HCT116 (cell line): ENCODE measurements at regions not wholly inside any gene's neighbourhood (a gene's known extent, or its start where the extent isn't known, plus 50 kb on each side); places are given as distances from the start of the nearest gene placed in this dataset.

ENCODE experiments used
- ATAC-seq: fragments of 200-7000 bp; cut with Tn5 transposase; 2 replicates; pipeline ENCODE4 v1.9.1; 2020; ENCODE audit warnings: mild to moderate bottlenecking, moderate library complexity
- BruUV-seq: library from RNA; stranded (reverse); fragments of 400-500 nt; replicated peaks from 2 replicates; lab custom pipeline; 2021; lab: Mats Ljungman, UMichigan
- CTCF ChIA-PET: fragments of 300-600 bp; sonication (Branson Sonifier 250); formaldehyde crosslinking; loops from one replicate; lab custom pipeline; 2021; ENCODE audit warnings: antibody characterized with exemption; lab: Charles Lee
- POLR2A ChIA-PET: fragments of 300-600, 350-600 bp; sonication (Branson Sonifier 250); formaldehyde crosslinking; loops from one replicate; lab custom pipeline; 2021; ENCODE audit warnings: antibody characterized with exemption; lab: Charles Lee
- RAD21 ChIA-PET, 2 experiments: fragments of 300-600 bp; sonication (Branson Sonifier 250); formaldehyde crosslinking; loops; one replicate each; lab custom pipeline; 2023; ENCODE audit warnings: low total read pairs in 2 of 2; ENCODE audit not compliant: uncharacterized antibody in 2 of 2, unreplicated experiment in 2 of 2, low non-redundant PET in 1 of 2; lab: Charles Lee
- DNase-seq: peaks from one replicate; pipeline ENCODE4 v3.0.0-alpha.2; 2010; ENCODE audit warnings: low read depth, low spot score
- H2AFZ ChIP-seq: fragments of 200-600 bp; shearing (Covaris generic), sonication (generic); 2 replicates; pipeline ENCODE4 v1.6.1; 2017; ENCODE audit warnings: low read depth, mixed run types, mixed read lengths, antibody characterized with exemption, low read length; ENCODE audit not compliant: poor library complexity, severe bottlenecking
- H3K27ac ChIP-seq: 2 replicates; pipeline ENCODE4 v1.5.1; 2012; ENCODE audit warnings: low read depth, low read length
- H3K27me3 ChIP-seq: fragments of 200-600 bp; sonication (generic); 2 replicates; pipeline ENCODE4 v1.6.1; 2016; ENCODE audit warnings: mixed run types, low read length, mixed read lengths; ENCODE audit not compliant: insufficient read depth
- H3K36me3 ChIP-seq, 2 experiments: fragments of 200-500 bp in 1 of 2; fragments of 200-600 bp in 1 of 2; sonication (Bioruptor generic) in 1 of 2; sonication (generic) in 1 of 2; 2 replicates each; pipeline versions ENCODE4 v1.5.1 to v1.6.1; 2014 to 2016; ENCODE audit warnings: low read length in 2 of 2, inconsistent platforms in 1 of 2, mixed read lengths in 1 of 2, mixed run types in 1 of 2; ENCODE audit not compliant: insufficient read depth in 2 of 2, control insufficient read depth in 1 of 2
- H3K4me1 ChIP-seq, 2 experiments: fragments of 200-600 bp in 1 of 2; sonication (generic) in 1 of 2; 2 replicates each; pipeline versions ENCODE4 v1.5.1 to v1.6.1; 2012 to 2017; ENCODE audit warnings: low read length in 2 of 2, inconsistent platforms in 1 of 2, mild to moderate bottlenecking in 1 of 2, mixed read lengths in 1 of 2, mixed run types in 1 of 2, moderate library complexity in 1 of 2; ENCODE audit not compliant: insufficient read depth in 2 of 2, control insufficient read depth in 1 of 2
- H3K4me2 ChIP-seq: fragments of 200-600 bp; sonication (generic); 2 replicates; pipeline ENCODE4 v1.6.1; 2017; ENCODE audit warnings: mixed run types, low read length, mixed read lengths
- H3K4me3 ChIP-seq, 2 experiments: fragments of 200-600 bp in 1 of 2; sonication (generic) in 1 of 2; replicated peaks in 1 of 2; 2 replicates each; pipeline ENCODE4 v1.5.1; 2011 to 2016; ENCODE audit warnings: low read length in 2 of 2, control low read depth in 1 of 2, low read depth in 1 of 2, mild to moderate bottlenecking in 1 of 2, mixed read lengths in 1 of 2, mixed run types in 1 of 2
- H3K79me2 ChIP-seq: fragments of 200-600 bp; sonication (generic); 2 replicates; pipeline ENCODE4 v1.6.1; 2017; ENCODE audit warnings: mild to moderate bottlenecking, mixed run types, low read length, moderate library complexity, mixed read lengths; ENCODE audit not compliant: insufficient read depth
- H3K9ac ChIP-seq: fragments of 200-600 bp; sonication (generic); 2 replicates; pipeline ENCODE4 v1.6.1; 2016; ENCODE audit warnings: low read length, mixed read lengths
- H3K9me2 ChIP-seq: fragments of 200-600 bp; sonication (generic), shearing (Covaris generic); 2 replicates; pipeline ENCODE4 v1.6.1; 2017; ENCODE audit warnings: mixed run types, mild to moderate bottlenecking, moderate library complexity; ENCODE audit not compliant: insufficient read depth
- H3K9me3 ChIP-seq, 2 experiments: fragments of 200-500 bp in 1 of 2; fragments of 200-600 bp in 1 of 2; sonication (Bioruptor generic) in 1 of 2; sonication (generic) in 1 of 2; 2 replicates each; pipeline ENCODE4 v1.6.1; 2014 to 2017; ENCODE audit warnings: low read length in 2 of 2, mixed read lengths in 2 of 2, inconsistent platforms in 1 of 2, low read depth in 1 of 2, mild to moderate bottlenecking in 1 of 2, mixed run types in 1 of 2, moderate library complexity in 1 of 2; ENCODE audit not compliant: control insufficient read depth in 1 of 2, insufficient read depth in 1 of 2
- H4K20me1 ChIP-seq: fragments of 200-600 bp; sonication (generic), shearing (Covaris generic); 2 replicates; pipeline ENCODE4 v1.6.1; 2017; ENCODE audit warnings: mixed run types, mild to moderate bottlenecking, moderate library complexity; ENCODE audit not compliant: insufficient read depth
- CBX3 ChIP-seq: IDR thresholded peaks from 2 replicates; pipeline ENCODE4 v1.6.1; 2012; ENCODE audit warnings: low read depth
- CEBPB ChIP-seq: IDR thresholded peaks from 2 replicates; pipeline ENCODE4 v1.6.1; 2012; ENCODE audit warnings: low read depth
- ELF1 ChIP-seq: IDR thresholded peaks from 2 replicates; pipeline ENCODE4 v1.6.1; 2012; ENCODE audit warnings: low read depth, borderline replicate concordance
- EZH2 ChIP-seq: fragments of 200-600 bp; sonication (generic); IDR thresholded peaks from 2 replicates; pipeline ENCODE4 v1.6.1; 2017; ENCODE audit warnings: antibody characterized with exemption, mixed run types
- EZH2phosphoT487 ChIP-seq: fragments of 200-600 bp; IDR thresholded peaks from 2 replicates; pipeline ENCODE4 v1.6.1; 2018; ENCODE audit warnings: antibody characterized with exemption, borderline replicate concordance
- FOSL1 ChIP-seq: IDR thresholded peaks from 2 replicates; pipeline ENCODE4 v1.6.1; 2012; ENCODE audit warnings: low read depth
- MAX ChIP-seq: IDR thresholded peaks from 2 replicates; pipeline ENCODE4 v1.6.1; 2012
- POLR2A ChIP-seq: IDR thresholded peaks from 2 replicates; pipeline ENCODE4 v1.7.0; 2011; ENCODE audit warnings: borderline replicate concordance; ENCODE audit not compliant: insufficient read depth, insufficient read length; ENCODE audit errors: extremely low read depth
- RAD21 ChIP-seq: IDR thresholded peaks from 2 replicates; pipeline ENCODE4 v1.6.1; 2012; ENCODE audit warnings: low read depth, mild to moderate bottlenecking
- REST ChIP-seq: IDR thresholded peaks from 2 replicates; pipeline ENCODE4 v1.6.1; 2012; ENCODE audit warnings: low read depth
- SP1 ChIP-seq: IDR thresholded peaks from 2 replicates; pipeline ENCODE4 v1.6.1; 2012; ENCODE audit warnings: low read depth
- SRF ChIP-seq: IDR thresholded peaks from 2 replicates; pipeline ENCODE4 v1.6.1; 2012; ENCODE audit warnings: low read depth
- TCF7L2 ChIP-seq: IDR thresholded peaks from 2 replicates; pipeline ENCODE4 v1.7.0; 2011; ENCODE audit warnings: borderline replicate concordance, inconsistent platforms; ENCODE audit not compliant: insufficient read depth, insufficient read length; ENCODE audit errors: extremely low read depth
- YY1 ChIP-seq: IDR thresholded peaks from 2 replicates; pipeline ENCODE4 v1.6.1; 2011; ENCODE audit warnings: low read length, low read depth, moderate library complexity, mild to moderate bottlenecking; ENCODE audit not compliant: insufficient replicate concordance; ENCODE audit errors: extremely low read depth
- ZBTB33 ChIP-seq: IDR thresholded peaks from 2 replicates; pipeline ENCODE4 v1.6.1; 2011; ENCODE audit warnings: mild to moderate bottlenecking, low read length, moderate library complexity; ENCODE audit not compliant: insufficient replicate concordance; ENCODE audit errors: extremely low read depth
- ZFX ChIP-seq: fragments of 450-650 bp; IDR thresholded peaks from 2 replicates; pipeline ENCODE4 v1.6.1; 2017
- ZNF274 ChIP-seq: fragments of 200-500 bp; sonication (Bioruptor generic); IDR thresholded peaks from 2 replicates; pipeline ENCODE4 v1.6.1; 2014; ENCODE audit warnings: mild to moderate bottlenecking, low read depth, low read length, inconsistent platforms
- intact Hi-C: fragments of 100-400 bp; cut with micrococcal nuclease; formaldehyde crosslinking; loops from 2 replicates; pipeline ENCODE4 v1.10.0; 2022

GRCh38 chr5:58136406-58136805, 323.5 kb downstream of the PLK2 start:
- CTCF ChIA-PET = no interaction called here
- Histone ChIP-seq H3K9ac (no peak overlapping the region), H3K9me3 (no peaks in the 10 kb centered on the region), H2AFZ (no peak overlapping the region), H3K4me3 (no peak overlapping the region), H3K79me2 (no peaks in the 10 kb centered on the region), H3K36me3 (no peaks in the 10 kb centered on the region), H4K20me1 (no peaks in the 10 kb centered on the region), H3K4me2 (no peak overlapping the region), H3K4me1 (no peaks in the 10 kb centered on the region), H3K27ac (no peak overlapping the region), H3K27me3 (no peaks in the 10 kb centered on the region), H3K9me2 (no peaks in the 10 kb centered on the region)
- ATAC-seq (no peak), DNase-seq (no peak)
- no peak for TF ChIP-seq TCF7L2
- TF ChIP-seq ZNF274 = no peak
- TF ChIP-seq CBX3 = no peak
- no peak for TF ChIP-seq RAD21
- TF ChIP-seq ZFX = no peak
- TF ChIP-seq ELF1 = no peak
- no peak for TF ChIP-seq CEBPB
- no peak for TF ChIP-seq ZBTB33
- no peak for TF ChIP-seq EZH2phosphoT487
- TF ChIP-seq REST = no peak
- TF ChIP-seq YY1 = no peak
- no peak for TF ChIP-seq EZH2
- TF ChIP-seq SP1 = no peak
- no peak for TF ChIP-seq FOSL1
- TF ChIP-seq SRF = no peak
- no peak for TF ChIP-seq MAX
- no peak for TF ChIP-seq POLR2A
- intact Hi-C loops = no loop called here
- no TSS peak for BruUV-seq
- POLR2A ChIA-PET = interaction anchor here (0.6 kb wide), 1 partner anchor 8 kb away, joined by 4 read pairs; no protein-coding TSS in a partner anchor
- RAD21 ChIA-PET = no interaction called here
